ENCODE measurements at regions not wholly inside any gene's neighbourhood (a gene's known extent, or its start where the extent isn't known, plus 50 kb on each side); places are given as distances from the start of the nearest gene placed in this dataset.

- TF ChIP-seq CTCF (IDR thresholded peaks at IDR 0.05) (no peak), POLR2A (IDR thresholded peaks at IDR 0.05) (no peak)
Observed at GRCh38 chr4:100591161-100591876, 73.5 kb upstream of the EMCN start.

Measured in vagina (tissue), 2 donors.